ENCODE measurements at regions not wholly inside any gene's neighbourhood (a gene's known extent, or its start where the extent isn't known, plus 50 kb on each side); places are given as distances from the start of the nearest gene placed in this dataset.

DNA sequence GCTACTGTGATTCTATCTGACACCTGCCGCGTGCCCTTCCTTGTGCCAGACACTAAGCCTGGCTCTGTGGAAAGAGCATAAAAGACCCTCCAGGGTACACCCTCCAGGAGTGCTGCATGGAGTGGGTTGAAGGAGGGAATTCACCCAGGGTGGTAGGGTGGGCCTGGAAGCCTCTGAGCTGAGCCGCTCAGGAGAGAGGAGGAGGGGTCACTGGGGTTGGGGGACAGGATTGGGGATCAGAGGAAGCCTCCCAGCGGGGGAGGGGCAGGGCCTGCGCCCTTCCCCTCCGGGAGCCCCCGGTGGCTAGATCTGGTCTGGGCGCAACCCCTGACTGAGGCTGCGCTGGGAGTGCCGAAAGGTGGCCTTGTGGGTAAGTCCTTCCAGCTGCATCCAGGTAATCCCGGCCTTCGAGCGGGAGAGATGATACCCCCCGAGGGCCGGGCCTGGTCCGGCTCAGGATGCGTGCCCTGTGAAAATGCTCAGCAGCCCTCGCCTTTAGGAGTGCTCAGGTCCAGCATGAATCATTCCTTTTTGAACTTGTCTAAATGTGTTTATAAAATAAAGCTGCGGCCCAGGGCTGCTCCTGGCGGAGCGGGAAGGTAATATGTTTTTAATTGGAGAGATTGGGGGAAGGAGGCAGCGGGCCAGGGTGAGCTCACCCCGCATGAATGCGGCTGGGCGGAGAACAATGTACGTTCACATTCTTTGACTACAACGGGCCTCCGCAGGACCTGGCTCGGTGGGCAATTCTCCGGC, 118.1 kb upstream of the SMIM23 start:
- Histone ChIP-seq H3K4me3 (ENCODE audit: low read depth, low read length, poor library complexity, severe bottlenecking) (no peak overlapping the region), H4K20me1 (ENCODE audit: insufficient read depth, low read length) (no peaks in the 10 kb centered on the region), H3F3A (ENCODE audit: insufficient read depth, low read length) (no peaks in the 10 kb centered on the region), H3K27ac (ENCODE audit: low read depth, low read length, poor library complexity, severe bottlenecking) (no peak overlapping the region), H3K9ac (ENCODE audit: low read length) (no peak overlapping the region), H3K4me2 (ENCODE audit: low read length) (no peak overlapping the region), H3K79me2 (ENCODE audit: insufficient read depth, low read length) (no peaks in the 10 kb centered on the region), H3K4me1 (ENCODE audit: insufficient read depth, low read length, severe bottlenecking) (no peaks in the 10 kb centered on the region), H3K36me3 (ENCODE audit: insufficient read depth, low read length) (no peaks in the 10 kb centered on the region), H3K9me3 (ENCODE audit: low read length) (no peaks in the 10 kb centered on the region), H2AFZ (ENCODE audit: low read length) (no peak overlapping the region), H3K9me2 (ENCODE audit: low read depth, low read length) (no peaks in the 10 kb centered on the region), H3K27me3 (ENCODE audit: insufficient read depth, low read length) (no peaks in the 10 kb centered on the region)
- TF ChIP-seq, protein P1, sequence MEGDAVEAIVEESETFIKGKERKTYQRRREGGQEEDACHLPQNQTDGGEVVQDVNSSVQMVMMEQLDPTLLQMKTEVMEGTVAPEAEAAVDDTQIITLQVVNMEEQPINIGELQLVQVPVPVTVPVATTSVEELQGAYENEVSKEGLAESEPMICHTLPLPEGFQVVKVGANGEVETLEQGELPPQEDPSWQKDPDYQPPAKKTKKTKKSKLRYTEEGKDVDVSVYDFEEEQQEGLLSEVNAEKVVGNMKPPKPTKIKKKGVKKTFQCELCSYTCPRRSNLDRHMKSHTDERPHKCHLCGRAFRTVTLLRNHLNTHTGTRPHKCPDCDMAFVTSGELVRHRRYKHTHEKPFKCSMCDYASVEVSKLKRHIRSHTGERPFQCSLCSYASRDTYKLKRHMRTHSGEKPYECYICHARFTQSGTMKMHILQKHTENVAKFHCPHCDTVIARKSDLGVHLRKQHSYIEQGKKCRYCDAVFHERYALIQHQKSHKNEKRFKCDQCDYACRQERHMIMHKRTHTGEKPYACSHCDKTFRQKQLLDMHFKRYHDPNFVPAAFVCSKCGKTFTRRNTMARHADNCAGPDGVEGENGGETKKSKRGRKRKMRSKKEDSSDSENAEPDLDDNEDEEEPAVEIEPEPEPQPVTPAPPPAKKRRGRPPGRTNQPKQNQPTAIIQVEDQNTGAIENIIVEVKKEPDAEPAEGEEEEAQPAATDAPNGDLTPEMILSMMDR (IDR thresholded peaks at IDR 0.05; ENCODE audit: low read length), result no peak
- no peak for TF ChIP-seq EZH2 (IDR thresholded peaks at IDR 0.05; ENCODE audit: borderline replicate concordance, low read length)

DNA sequence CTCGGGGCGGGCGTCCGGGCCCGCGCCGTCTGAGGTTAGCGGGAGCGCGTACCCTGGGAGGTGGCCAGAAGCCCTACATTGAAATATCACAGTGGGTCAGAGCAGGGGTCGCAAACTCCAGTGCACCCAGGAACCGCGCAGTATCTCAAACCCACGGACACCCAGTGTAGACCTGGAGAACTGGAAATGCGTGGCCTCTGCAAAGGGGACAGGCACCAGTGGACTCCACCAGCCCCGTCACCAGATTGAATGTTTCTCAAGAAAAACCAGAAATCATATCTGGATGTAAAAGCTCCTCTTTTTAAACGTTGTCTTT, 117.6 kb upstream of the SMIM23 start:
- Histone ChIP-seq H3K79me2 (ENCODE audit: insufficient read depth, low read length) (no peaks in the 10 kb centered on the region), H3F3A (ENCODE audit: insufficient read depth, low read length) (no peaks in the 10 kb centered on the region), H3K9ac (ENCODE audit: low read length) (no peak overlapping the region), H3K27me3 (ENCODE audit: insufficient read depth, low read length) (no peaks in the 10 kb centered on the region), H3K4me3 (ENCODE audit: low read depth, low read length, poor library complexity, severe bottlenecking) (no peak overlapping the region), H3K4me1 (ENCODE audit: insufficient read depth, low read length, severe bottlenecking) (no peaks in the 10 kb centered on the region), H3K4me2 (ENCODE audit: low read length) (no peak overlapping the region), H3K36me3 (ENCODE audit: insufficient read depth, low read length) (no peaks in the 10 kb centered on the region), H3K9me2 (ENCODE audit: low read depth, low read length) (no peaks in the 10 kb centered on the region), H3K27ac (ENCODE audit: low read depth, low read length, poor library complexity, severe bottlenecking) (no peak overlapping the region), H2AFZ (ENCODE audit: low read length) (no peak overlapping the region), H3K9me3 (ENCODE audit: low read length) (no peaks in the 10 kb centered on the region), H4K20me1 (ENCODE audit: insufficient read depth, low read length) (no peaks in the 10 kb centered on the region)
- TF ChIP-seq, protein P1 (IDR thresholded peaks at IDR 0.05; ENCODE audit: low read length), result no peak
- no peak for TF ChIP-seq EZH2 (IDR thresholded peaks at IDR 0.05; ENCODE audit: borderline replicate concordance, low read length)

DNA sequence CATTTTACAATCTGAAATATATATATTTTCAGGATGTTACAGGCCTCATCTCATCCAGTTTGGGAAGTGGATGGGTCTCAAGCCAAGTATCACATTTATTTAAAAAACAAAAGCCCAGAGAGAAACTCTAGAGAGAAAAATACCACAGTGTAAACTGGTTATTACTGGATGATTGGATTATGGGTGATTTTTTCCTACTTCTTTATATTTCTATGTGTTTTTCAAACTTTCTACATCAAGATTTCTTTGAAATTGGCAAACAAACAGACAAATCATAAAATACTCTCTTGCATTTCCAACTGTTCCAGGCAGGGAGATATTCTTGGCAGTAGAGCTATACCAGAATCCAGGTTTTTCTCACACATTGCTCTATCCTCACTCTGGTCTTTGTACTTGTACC, 116.0 kb upstream of the SMIM23 start:
- Histone ChIP-seq H3K4me2 (ENCODE audit: low read length) (no peak overlapping the region), H3K36me3 (ENCODE audit: insufficient read depth, low read length) (no peaks in the 10 kb centered on the region), H3K9me2 (ENCODE audit: low read depth, low read length) (no peaks in the 10 kb centered on the region), H2AFZ (ENCODE audit: low read length) (no peak overlapping the region), H3K4me1 (ENCODE audit: insufficient read depth, low read length, severe bottlenecking) (no peaks in the 10 kb centered on the region), H3K27ac (ENCODE audit: low read depth, low read length, poor library complexity, severe bottlenecking) (no peak overlapping the region), H3K27me3 (ENCODE audit: insufficient read depth, low read length) (no peaks in the 10 kb centered on the region; the same call in 1 of the 2 replicates), H3F3A (ENCODE audit: insufficient read depth, low read length) (no peaks in the 10 kb centered on the region), H4K20me1 (ENCODE audit: insufficient read depth, low read length) (no peaks in the 10 kb centered on the region), H3K9ac (ENCODE audit: low read length) (no peak overlapping the region), H3K4me3 (ENCODE audit: low read depth, low read length, poor library complexity, severe bottlenecking) (no peak overlapping the region), H3K79me2 (ENCODE audit: insufficient read depth, low read length) (no peaks in the 10 kb centered on the region), H3K9me3 (ENCODE audit: low read length) (no peaks in the 10 kb centered on the region)
- TF ChIP-seq, protein P1 (IDR thresholded peaks at IDR 0.05; ENCODE audit: low read length), result no peak
- no peak for TF ChIP-seq EZH2 (IDR thresholded peaks at IDR 0.05; ENCODE audit: borderline replicate concordance, low read length)
